CD14-positive monocyte (primary cell): ENCODE measurements at regions not wholly inside any gene's neighbourhood (a gene's known extent, or its start where the extent isn't known, plus 50 kb on each side); places are given as distances from the start of the nearest gene placed in this dataset.

Source experiments
- DNase-seq, 3 donors: peaks; one replicate each; pipeline ENCODE4 v3.0.0-alpha.2; 2011 to 2022
- H2AFZ ChIP-seq: 2 replicates; pipeline ENCODE4 v1.6.0; 2012; ENCODE audit warnings: mild to moderate bottlenecking, low read depth, low read length, inconsistent platforms; ENCODE audit not compliant: insufficient read depth, poor library complexity, severe bottlenecking
- H3K27ac ChIP-seq, 2 donors: 1 replicate in 1 of 2; 2 replicates in 1 of 2; pipeline ENCODE4 v1.5.1; 2012 to 2013; ENCODE audit warnings: low read length in 2 of 2, control low read depth in 1 of 2, inconsistent platforms in 1 of 2, low read depth in 1 of 2, mild to moderate bottlenecking in 1 of 2
- H3K27me3 ChIP-seq, 2 donors: one replicate each; pipeline versions ENCODE4 v1.6.0 to v1.6.1; 2011 to 2013; ENCODE audit warnings: low read length in 2 of 2; ENCODE audit not compliant: control insufficient read depth in 2 of 2, insufficient read depth in 2 of 2
- H3K36me3 ChIP-seq, 2 donors: replicated peaks in 1 of 2; 1 replicate in 1 of 2; 2 replicates in 1 of 2; pipeline versions ENCODE4 v1.5.1 to v1.6.1; 2012 to 2013; ENCODE audit warnings: low read length in 2 of 2, control low read depth in 1 of 2, inconsistent platforms in 1 of 2, mild to moderate bottlenecking in 1 of 2; ENCODE audit not compliant: insufficient read depth in 2 of 2, control insufficient read depth in 1 of 2
- H3K4me1 ChIP-seq, 2 donors: 1 replicate in 1 of 2; 2 replicates in 1 of 2; pipeline versions ENCODE4 v1.5.1 to v1.6.1; 2012 to 2013; ENCODE audit warnings: low read length in 2 of 2, control low read depth in 1 of 2, inconsistent platforms in 1 of 2, mild to moderate bottlenecking in 1 of 2, moderate library complexity in 1 of 2; ENCODE audit not compliant: insufficient read depth in 2 of 2, control insufficient read depth in 1 of 2
- H3K4me2 ChIP-seq: replicated peaks from 2 replicates; pipeline ENCODE3; 2012; ENCODE audit warnings: low read length, moderate library complexity, mild to moderate bottlenecking; ENCODE audit not compliant: poor library complexity, severe bottlenecking; ENCODE audit errors: extremely low read depth
- H3K4me3 ChIP-seq, 3 experiments: fragments of 200-600 bp in 1 of 3; sonication (generic) in 1 of 3; replicated peaks in 1 of 3; 1 replicate in 2 of 3; 2 replicates in 1 of 3; pipeline ENCODE4 v1.5.1; 2011 to 2013; ENCODE audit warnings: low read length in 3 of 3, mild to moderate bottlenecking in 3 of 3, control low read depth in 2 of 3, low read depth in 2 of 3, inconsistent platforms in 1 of 3, moderate library complexity in 1 of 3
- H3K79me2 ChIP-seq: 2 replicates; pipeline ENCODE4 v1.6.0; 2012; ENCODE audit warnings: mild to moderate bottlenecking, control low read depth, inconsistent platforms, low read length, moderate library complexity; ENCODE audit not compliant: insufficient read depth
- H3K9ac ChIP-seq: 2 replicates; pipeline ENCODE4 v1.6.0; 2017; ENCODE audit warnings: low read length, mild to moderate bottlenecking; ENCODE audit not compliant: insufficient read depth, poor library complexity, severe bottlenecking
- H3K9me3 ChIP-seq, 2 donors: replicated peaks in 1 of 2; 1 replicate in 1 of 2; 2 replicates in 1 of 2; pipeline versions ENCODE4 v1.5.1 to v1.6.1; 2012 to 2013; ENCODE audit warnings: low read length in 2 of 2, control low read depth in 1 of 2; ENCODE audit not compliant: control insufficient read depth in 1 of 2, insufficient read depth in 1 of 2
- H4K20me1 ChIP-seq: 2 replicates; pipeline ENCODE4 v1.6.0; 2012; ENCODE audit warnings: mild to moderate bottlenecking, low read length, control low read depth, moderate library complexity; ENCODE audit not compliant: insufficient read depth
- H3K27ac Mint-ChIP-seq, 7 donors: one replicate each; pipeline ENCODE4 v1.8.0; 2020; ENCODE audit warnings: mild to moderate bottlenecking in 7 of 7, mixed read lengths in 7 of 7, moderate library complexity in 6 of 7, inconsistent platforms in 2 of 7
- H3K27me3 Mint-ChIP-seq, 3 donors: one replicate each; pipeline ENCODE4 v1.8.0; 2021 to 2022; ENCODE audit warnings: low read depth in 3 of 3, mild to moderate bottlenecking in 3 of 3, mixed read lengths in 3 of 3, moderate library complexity in 3 of 3, inconsistent platforms in 1 of 3
- H3K36me3 Mint-ChIP-seq, 2 donors: one replicate each; pipeline ENCODE4 v1.8.0; 2020; ENCODE audit warnings: mixed read lengths in 2 of 2, inconsistent platforms in 1 of 2, mild to moderate bottlenecking in 1 of 2
- H3K4me1 Mint-ChIP-seq: one replicate; pipeline ENCODE4 v1.8.0; 2020; ENCODE audit warnings: mild to moderate bottlenecking, mixed read lengths
- H3K4me3 Mint-ChIP-seq, 2 donors: one replicate each; pipeline ENCODE4 v1.8.0; 2020; ENCODE audit warnings: mild to moderate bottlenecking in 2 of 2, mixed read lengths in 2 of 2, moderate library complexity in 1 of 2
- H3K9me3 Mint-ChIP-seq, 7 donors: one replicate each; pipeline ENCODE4 v1.8.0; 2020 to 2022; ENCODE audit warnings: mixed read lengths in 7 of 7, mild to moderate bottlenecking in 6 of 7, moderate library complexity in 6 of 7, inconsistent platforms in 2 of 7
- WGBS: methylation state at CpG from one replicate; pipeline ENCODE4 v1.1.5; 2013; ENCODE audit warnings: missing lambda C conversion rate; ENCODE audit not compliant: insufficient coverage; 5-methylcytosine and 5-hydroxymethylcytosine counted together
- intact Hi-C, 2 donors: fragments of 100-400 bp; cut with micrococcal nuclease; formaldehyde crosslinking; loops; one replicate each; pipeline versions ENCODE4 v1.15.0 to v1.15.1; 2023
- TF ChIP-seq, protein P1 (sequence below): fragments of 200-600 bp; IDR thresholded peaks from one replicate; pipeline ENCODE4 v1.8.0; 2022; ENCODE audit warnings: antibody characterized with exemption, mild to moderate bottlenecking

DNA sequence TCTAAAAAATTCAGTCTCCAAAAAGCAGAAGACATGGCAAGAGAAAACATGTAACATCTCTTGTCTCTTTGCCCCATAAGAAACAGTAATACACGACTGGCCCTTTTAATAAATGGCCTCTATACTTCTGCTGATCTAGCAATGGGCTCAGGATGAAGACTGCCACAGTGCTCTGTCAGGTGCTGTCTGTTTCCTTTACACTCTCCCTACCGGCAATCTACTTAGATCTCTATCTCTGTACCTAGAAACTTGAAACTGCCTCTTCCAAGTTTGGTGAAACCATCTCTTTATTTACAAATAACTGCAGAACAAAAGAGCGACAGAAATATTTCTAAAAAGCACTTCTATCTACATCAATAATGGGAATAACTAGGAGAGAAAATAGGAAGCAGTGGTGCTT lies 685.2 kb upstream of the INTU start:
- no peaks in the 10 kb centered on the region for H3K36me3 ChIP-seq
- Mint-ChIP-seq H3K9me3 (peaks cover 0 to 14% (median 2%) of the 10 kb centered on the region in 7 donors), H3K4me3 (no peak overlapping the region), H3K27ac (no peak overlapping the region), H3K4me1 (no peaks in the 10 kb centered on the region), H3K36me3 (no peaks in the 10 kb centered on the region), H3K27me3 (no peaks in the 10 kb centered on the region)
- no peak for DNase-seq
- no peak overlapping the region for H2AFZ ChIP-seq
- H3K27me3 ChIP-seq: no peaks in the 10 kb centered on the region
- H3K27ac ChIP-seq: no peak overlapping the region
- 82% methylated on average over 2 of the region's 3 CpGs for WGBS
- no peak overlapping the region for H3K4me2 ChIP-seq
- intact Hi-C loops: no loop called here
- H3K9ac ChIP-seq: no peak overlapping the region
- no peak overlapping the region for H3K4me3 ChIP-seq
- no peaks in the 10 kb centered on the region for H3K4me1 ChIP-seq
- TF ChIP-seq, protein P1, sequence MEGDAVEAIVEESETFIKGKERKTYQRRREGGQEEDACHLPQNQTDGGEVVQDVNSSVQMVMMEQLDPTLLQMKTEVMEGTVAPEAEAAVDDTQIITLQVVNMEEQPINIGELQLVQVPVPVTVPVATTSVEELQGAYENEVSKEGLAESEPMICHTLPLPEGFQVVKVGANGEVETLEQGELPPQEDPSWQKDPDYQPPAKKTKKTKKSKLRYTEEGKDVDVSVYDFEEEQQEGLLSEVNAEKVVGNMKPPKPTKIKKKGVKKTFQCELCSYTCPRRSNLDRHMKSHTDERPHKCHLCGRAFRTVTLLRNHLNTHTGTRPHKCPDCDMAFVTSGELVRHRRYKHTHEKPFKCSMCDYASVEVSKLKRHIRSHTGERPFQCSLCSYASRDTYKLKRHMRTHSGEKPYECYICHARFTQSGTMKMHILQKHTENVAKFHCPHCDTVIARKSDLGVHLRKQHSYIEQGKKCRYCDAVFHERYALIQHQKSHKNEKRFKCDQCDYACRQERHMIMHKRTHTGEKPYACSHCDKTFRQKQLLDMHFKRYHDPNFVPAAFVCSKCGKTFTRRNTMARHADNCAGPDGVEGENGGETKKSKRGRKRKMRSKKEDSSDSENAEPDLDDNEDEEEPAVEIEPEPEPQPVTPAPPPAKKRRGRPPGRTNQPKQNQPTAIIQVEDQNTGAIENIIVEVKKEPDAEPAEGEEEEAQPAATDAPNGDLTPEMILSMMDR: no peak
- no peaks in the 10 kb centered on the region for H3K79me2 ChIP-seq
- H4K20me1 ChIP-seq: no peaks in the 10 kb centered on the region
- no peaks in the 10 kb centered on the region for H3K9me3 ChIP-seq

DNA sequence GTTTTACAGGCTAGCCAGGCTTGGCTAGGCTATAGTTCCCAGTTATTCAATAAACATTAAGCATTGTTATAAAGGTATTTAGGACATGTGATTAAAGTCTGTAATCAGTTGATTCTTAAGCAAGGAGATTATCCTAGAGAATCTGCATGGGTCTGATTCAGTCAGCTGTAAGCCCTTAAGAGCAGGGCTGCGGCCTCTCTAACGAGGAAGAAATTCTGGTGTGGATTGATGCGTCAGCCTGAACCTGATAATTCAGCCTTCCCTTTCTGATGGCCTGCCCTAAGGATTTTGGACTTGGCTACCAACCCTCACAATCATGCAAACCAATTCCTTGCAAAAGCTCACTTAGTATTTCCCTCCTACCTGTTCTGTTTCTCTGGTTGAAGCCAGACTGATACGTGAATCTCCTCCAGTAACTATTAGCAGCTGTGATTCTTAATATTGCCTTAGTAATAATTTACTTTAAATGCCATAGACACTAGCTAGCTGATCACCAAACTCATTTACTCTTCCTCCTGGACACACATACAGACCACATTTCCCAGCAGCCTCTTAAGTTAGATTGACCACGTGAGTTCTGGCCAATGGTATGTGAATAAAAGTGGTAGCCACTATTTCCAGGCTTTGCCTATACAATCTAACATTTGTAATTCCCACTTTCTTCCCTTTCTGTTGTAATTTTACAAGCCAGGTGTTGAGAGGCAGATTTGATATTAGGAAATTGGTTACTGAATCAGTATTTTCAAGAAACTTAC lies 678.0 kb upstream of the INTU start:
- Mint-ChIP-seq H3K36me3 (no peaks in the 10 kb centered on the region), H3K4me3 (no peak overlapping the region), H3K27me3 (no peaks in the 10 kb centered on the region), H3K27ac (no peak overlapping the region), H3K4me1 (no peaks in the 10 kb centered on the region), H3K9me3 (peaks cover 2 to 17% (median 10%) of the 10 kb centered on the region in 7 donors)
- intact Hi-C loops: no loop called here
- no peaks in the 10 kb centered on the region for H4K20me1 ChIP-seq
- no peak overlapping the region for H3K27ac ChIP-seq
- H3K9ac ChIP-seq: no peak overlapping the region
- no peaks in the 10 kb centered on the region for H3K36me3 ChIP-seq
- no peaks in the 10 kb centered on the region for H3K27me3 ChIP-seq
- TF ChIP-seq, protein P1: no peak
- no peak overlapping the region for H3K4me3 ChIP-seq
- WGBS: 90% methylated on average over 2 of the region's 5 CpGs
- H3K9me3 ChIP-seq: peaks cover 12 to 15% of the 10 kb centered on the region in 2 donors
- H2AFZ ChIP-seq: no peak overlapping the region
- H3K79me2 ChIP-seq: no peaks in the 10 kb centered on the region
- DNase-seq: no peak
- H3K4me1 ChIP-seq: no peaks in the 10 kb centered on the region
- H3K4me2 ChIP-seq: no peak overlapping the region
